ENCODE measurements at regions not wholly inside any gene's neighbourhood (a gene's known extent, or its start where the extent isn't known, plus 50 kb on each side); places are given as distances from the start of the nearest gene placed in this dataset.
"Not testable (repeated sequence)": the region's sequence is repeated elsewhere in the genome, so short reads cannot be mapped to it uniquely, and the experiment has no call there.

GRCh38 chr14:40367717-40368116 lies 935.5 kb upstream of the FBXO33 start:
- DNase-seq (ENCODE audit: low spot score) = no peak

DNA sequence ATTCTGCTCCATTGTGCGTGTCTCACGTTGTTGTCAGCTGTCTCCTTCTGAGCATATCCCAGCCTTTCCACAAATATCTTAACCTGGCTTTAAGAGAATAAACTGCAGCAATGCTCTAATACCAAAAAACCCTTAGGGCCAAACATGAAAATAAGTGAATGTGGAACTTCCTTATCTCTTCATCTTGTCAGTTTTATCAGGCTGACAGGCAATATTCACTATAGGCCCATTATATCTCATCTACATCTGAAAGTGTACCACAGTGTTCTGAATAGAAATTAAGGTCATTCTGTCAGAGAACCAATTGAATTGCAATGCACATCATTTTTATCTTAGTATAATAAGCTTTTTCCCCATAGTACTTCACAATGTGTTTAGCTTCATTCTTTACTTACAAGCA lies 933.1 kb upstream of the FBXO33 start:
- DNase-seq (ENCODE audit: low spot score) = no peak

DNA sequence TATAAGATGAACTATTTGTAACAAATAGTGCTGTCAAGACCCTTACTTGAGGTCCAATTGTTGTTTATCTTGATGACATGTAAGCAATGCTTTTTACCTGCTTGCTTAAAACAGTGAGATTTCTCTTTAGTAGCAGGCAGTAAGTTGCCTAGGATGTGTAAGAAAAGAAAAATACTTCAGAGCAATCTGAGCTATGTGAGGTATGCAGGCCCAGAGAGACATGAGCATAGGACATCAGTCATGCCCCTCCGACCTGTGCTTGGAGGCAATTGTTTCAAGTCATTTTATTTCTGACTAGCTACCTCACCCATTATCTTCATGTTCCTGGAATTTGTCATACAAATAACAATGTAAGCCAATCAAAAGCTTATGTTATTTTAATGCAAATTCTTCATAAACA lies 930.6 kb upstream of the FBXO33 start:
- no peak for DNase-seq (ENCODE audit: low spot score)

GRCh38 chr14:40354754-40355153 lies 922.5 kb upstream of the FBXO33 start:
- no peak for DNase-seq (ENCODE audit: low spot score)

DNA sequence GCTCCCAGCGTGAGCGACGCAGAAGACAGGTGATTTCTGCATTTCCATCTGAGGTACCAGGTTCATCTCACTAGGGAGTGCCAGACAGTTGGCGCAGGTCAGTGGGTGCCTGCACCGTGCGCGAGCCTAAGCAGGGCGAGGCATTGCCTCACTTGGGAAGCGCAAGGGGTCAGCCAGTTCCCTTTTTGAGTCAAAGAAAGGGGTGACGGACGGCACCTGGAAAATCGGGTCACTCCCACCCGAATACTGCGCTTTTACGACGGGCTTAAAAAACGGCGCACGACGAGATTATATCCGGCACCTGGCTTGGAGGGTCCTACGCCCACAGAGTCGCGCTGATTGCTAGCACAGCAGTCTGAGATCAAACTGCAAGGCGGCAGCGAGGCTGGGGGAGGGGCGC lies 915.9 kb upstream of the FBXO33 start:
- not testable (repeated sequence) for DNase-seq (ENCODE audit: low spot score)

DNA sequence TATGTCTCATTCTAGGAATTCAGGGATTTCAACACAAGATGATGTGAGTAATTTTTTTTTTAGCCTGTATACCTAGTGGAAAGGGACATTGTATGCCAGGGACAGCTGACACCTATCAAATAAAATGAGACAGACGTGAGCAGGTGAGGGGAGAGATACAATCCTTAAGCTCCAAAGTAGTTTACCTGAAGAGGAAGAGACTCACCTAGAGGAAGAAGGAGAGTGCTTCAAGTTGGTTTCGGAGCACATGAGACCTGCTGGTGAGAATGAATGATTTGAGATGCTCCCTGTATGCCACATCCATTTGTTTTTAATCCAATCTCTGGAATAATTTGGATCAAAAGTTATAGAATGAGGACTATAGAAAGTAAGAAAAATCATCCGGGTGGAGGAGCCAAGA lies 915.4 kb upstream of the FBXO33 start:
- DNase-seq (ENCODE audit: low spot score) = no peak

DNA sequence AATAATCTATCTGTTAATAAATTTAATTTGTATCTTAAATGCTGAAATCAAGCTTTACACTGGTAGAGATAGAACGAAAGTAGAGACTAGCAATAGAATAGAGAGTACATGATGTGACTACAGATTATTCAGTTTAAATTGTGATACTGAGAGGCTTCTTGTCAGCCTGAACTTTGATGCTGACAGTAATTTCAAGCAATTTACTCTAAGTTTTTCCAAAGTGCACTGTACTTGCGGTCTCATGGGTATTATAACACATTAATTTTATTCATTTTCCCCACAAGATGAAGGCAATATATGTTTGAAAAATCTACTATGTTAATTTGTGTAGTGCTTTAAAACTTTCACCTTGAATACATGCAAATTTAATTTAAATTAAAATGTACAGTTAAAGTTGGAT lies 914.0 kb upstream of the FBXO33 start:
- no peak for DNase-seq (ENCODE audit: low spot score)

- no peak for DNase-seq (ENCODE audit: low spot score)
These were observed 913.1 kb upstream of the FBXO33 start for GRCh38 chr14:40345334-40345733.

- no peak for DNase-seq (ENCODE audit: low spot score)
These were observed 908.5 kb upstream of the FBXO33 start for GRCh38 chr14:40340708-40341107.

GRCh38 chr14:40336846-40337245 lies 904.6 kb upstream of the FBXO33 start:
- no peak for DNase-seq (ENCODE audit: low spot score)

DNA sequence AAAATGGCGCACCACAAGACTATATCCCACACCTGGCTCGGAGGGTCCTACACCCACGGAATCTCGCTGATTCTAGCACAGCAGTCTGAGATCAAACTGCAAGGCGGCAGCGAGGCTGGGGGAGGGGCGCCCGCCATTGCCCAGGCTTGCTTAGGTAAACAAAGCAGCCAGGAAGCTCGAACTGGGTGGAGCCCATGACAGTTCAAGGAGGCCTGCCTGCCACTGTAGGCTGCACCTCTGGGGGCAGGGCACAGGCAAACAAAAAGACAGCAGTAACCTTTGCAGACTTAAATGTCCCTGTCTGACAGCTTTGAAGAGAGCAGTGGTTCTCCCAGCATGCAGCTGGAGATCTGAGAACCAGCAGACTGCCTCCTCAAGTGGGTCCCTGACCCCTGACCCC lies 894.3 kb upstream of the FBXO33 start:
- DNase-seq (ENCODE audit: low spot score) = not testable (repeated sequence)

DNA sequence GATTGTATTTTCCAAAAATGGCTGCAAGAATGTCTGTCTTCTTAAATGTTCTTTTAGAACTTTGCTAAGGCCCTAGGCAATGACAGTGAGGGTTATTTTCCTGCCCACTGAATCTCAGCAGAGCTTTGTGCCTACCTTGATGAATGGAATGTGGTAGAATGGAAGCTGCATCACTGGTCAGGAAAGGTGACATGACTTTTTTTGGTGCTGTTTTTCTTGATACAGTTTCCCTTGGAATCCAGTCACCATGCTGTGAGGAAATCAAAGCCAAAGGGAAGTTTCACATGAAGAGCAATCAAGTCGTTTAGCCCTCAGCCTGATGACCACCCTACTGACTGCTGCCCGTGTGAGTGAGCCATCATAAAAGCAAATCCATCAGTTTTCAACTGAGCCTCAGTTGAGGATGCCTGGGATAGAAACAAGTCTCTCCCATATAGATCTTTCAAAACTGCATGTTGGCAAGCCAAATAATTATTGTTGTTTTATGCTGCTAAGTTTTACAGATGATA lies 886.0 kb upstream of the FBXO33 start:
- DNase-seq (ENCODE audit: low spot score) = no peak

- no peak for DNase-seq (ENCODE audit: low spot score)
These were observed 885.5 kb upstream of the FBXO33 start for GRCh38 chr14:40317690-40318089.

DNA sequence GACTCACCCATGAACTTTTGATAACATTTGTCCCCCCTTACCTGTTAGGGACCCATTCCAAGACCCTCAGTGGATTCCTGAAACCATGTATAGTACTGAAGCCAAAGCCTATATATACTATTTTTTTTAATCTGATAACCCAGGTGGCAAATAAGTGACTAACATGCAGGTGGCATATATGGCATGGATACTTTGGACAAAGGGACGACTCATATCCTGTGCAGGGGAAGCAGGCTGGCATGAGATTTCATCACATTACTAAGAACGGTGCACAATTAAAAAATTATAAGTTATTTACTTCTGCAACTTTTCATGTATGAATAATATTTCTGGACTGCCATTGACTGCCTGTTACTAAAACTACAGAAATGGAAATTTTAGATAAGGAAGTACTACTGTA lies 880.1 kb upstream of the FBXO33 start:
- DNase-seq (ENCODE audit: low spot score) = no peak

- no peak for DNase-seq (ENCODE audit: low spot score)
These were observed 876.9 kb upstream of the FBXO33 start for GRCh38 chr14:40309124-40309523.

DNA sequence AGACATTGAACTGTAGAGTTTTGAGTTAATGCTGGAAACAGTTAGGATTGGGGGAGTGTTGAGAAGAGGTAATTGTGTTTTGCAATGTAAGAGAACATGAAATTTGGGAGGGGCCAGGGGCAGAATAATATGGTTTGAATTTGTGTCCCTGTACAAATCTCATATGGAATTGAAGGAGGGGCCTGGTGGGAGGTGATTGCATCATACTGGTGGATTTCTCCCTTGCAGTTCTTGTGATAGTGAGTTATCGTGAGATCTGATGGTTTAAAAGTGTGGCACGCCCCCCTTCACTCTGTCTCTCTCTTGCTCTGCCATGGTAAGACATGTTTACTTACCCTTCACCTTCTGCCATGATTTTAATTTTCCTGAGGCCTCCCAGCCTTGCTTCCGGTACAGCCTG lies 876.0 kb upstream of the FBXO33 start:
- no peak for DNase-seq (ENCODE audit: low spot score)

- no peak for DNase-seq (ENCODE audit: low spot score)
These were observed 864.6 kb upstream of the FBXO33 start for GRCh38 chr14:40296821-40297220.

GRCh38 chr14:40292664-40293063 lies 860.4 kb upstream of the FBXO33 start:
- no peak for DNase-seq (ENCODE audit: low spot score)

- DNase-seq (ENCODE audit: low spot score) = no peak
These were observed 850.0 kb upstream of the FBXO33 start for GRCh38 chr14:40282196-40282595.

GRCh38 chr14:40280652-40281051 lies 848.4 kb upstream of the FBXO33 start:
- DNase-seq (ENCODE audit: low spot score) = no peak

DNA sequence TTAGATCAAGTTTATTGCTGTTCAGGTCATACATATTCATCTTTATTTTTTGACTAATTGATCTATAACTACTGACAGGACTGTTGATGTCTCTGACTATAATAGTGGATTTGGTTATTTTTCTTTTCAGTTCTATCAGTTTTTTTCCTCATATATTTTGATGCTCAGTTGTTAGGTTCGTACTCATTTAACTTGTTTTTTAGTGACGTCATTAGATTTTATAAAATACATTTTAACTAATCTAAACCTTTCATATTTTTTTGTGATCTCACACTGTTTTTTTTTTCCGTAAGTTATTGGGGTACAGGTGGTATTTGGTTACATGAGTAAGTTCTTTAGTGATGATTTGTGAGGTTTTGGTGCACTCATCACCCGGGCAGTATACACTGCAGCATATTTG lies 841.2 kb upstream of the FBXO33 start:
- no peak for DNase-seq (ENCODE audit: low spot score)

GRCh38 chr14:40271480-40271879 lies 839.2 kb upstream of the FBXO33 start:
- DNase-seq (ENCODE audit: low spot score) = no peak

- no peak for DNase-seq (ENCODE audit: low spot score)
These were observed 837.2 kb upstream of the FBXO33 start for GRCh38 chr14:40269436-40269835.

- DNase-seq (ENCODE audit: low spot score) = no peak
These were observed 836.0 kb upstream of the FBXO33 start for GRCh38 chr14:40268236-40268635.

GRCh38 chr14:40265096-40265495 lies 832.9 kb upstream of the FBXO33 start:
- no peak for DNase-seq (ENCODE audit: low spot score)
